ENCODE measurements at regions not wholly inside any gene's neighbourhood (a gene's known extent, or its start where the extent isn't known, plus 50 kb on each side); places are given as distances from the start of the nearest gene placed in this dataset.

DNA sequence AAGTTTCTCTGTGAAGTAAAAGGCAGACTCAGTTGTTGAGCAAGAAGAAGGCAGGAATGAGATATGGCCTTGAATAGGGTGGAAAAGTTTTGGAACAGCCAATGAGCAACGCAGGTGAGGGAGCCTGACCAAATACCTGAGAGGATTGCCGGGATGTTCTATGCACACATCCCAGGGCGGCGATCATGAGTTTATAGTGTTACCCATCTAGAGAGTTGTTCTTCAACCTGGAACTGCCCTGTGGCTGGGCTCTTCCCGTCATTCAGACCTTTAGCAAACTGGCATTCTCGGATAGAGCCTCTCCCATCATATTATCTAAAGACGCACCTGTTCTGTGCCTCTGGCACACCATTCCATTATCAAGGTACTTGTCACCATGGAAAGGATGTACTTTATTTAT is 103.0 kb upstream of the KIF5B start:
- H3K4me2 ChIP-seq (ENCODE audit: low read length) = no peak overlapping the region
- H3K4me3 ChIP-seq (ENCODE audit: low read length) = no peak overlapping the region
- no peaks in the 10 kb centered on the region for H3K36me3 ChIP-seq (ENCODE audit: insufficient read depth, low read length)
- H3K27ac ChIP-seq (ENCODE audit: low read length) = no peak overlapping the region
- no peaks in the 10 kb centered on the region for H4K20me1 ChIP-seq (ENCODE audit: insufficient read depth)
- H3K9me3 ChIP-seq (ENCODE audit: low read length) = no peaks in the 10 kb centered on the region
- H3F3A ChIP-seq (ENCODE audit: insufficient read depth, low read length, poor library complexity, severe bottlenecking) = no peaks in the 10 kb centered on the region
- TF ChIP-seq SMC3 (conservative IDR thresholded peaks at IDR 0.05; ENCODE audit: poor library complexity) (no peak), RAD21 (conservative IDR thresholded peaks at IDR 0.05) (no peak), TAF1 (IDR thresholded peaks at IDR 0.05; ENCODE audit: low read depth) (no peak), POLR2AphosphoS5 (IDR thresholded peaks at IDR 0.05) (no peak), EZH2 (IDR thresholded peaks at IDR 0.05; ENCODE audit: borderline replicate concordance, insufficient read depth, low read length, poor library complexity, severe bottlenecking) (no peak), MXI1 (conservative IDR thresholded peaks at IDR 0.05; ENCODE audit: poor library complexity, severe bottlenecking) (no peak), EP300 (conservative IDR thresholded peaks at IDR 0.05; ENCODE audit: poor library complexity, severe bottlenecking) (no peak)
- TF ChIP-seq, protein P1, sequence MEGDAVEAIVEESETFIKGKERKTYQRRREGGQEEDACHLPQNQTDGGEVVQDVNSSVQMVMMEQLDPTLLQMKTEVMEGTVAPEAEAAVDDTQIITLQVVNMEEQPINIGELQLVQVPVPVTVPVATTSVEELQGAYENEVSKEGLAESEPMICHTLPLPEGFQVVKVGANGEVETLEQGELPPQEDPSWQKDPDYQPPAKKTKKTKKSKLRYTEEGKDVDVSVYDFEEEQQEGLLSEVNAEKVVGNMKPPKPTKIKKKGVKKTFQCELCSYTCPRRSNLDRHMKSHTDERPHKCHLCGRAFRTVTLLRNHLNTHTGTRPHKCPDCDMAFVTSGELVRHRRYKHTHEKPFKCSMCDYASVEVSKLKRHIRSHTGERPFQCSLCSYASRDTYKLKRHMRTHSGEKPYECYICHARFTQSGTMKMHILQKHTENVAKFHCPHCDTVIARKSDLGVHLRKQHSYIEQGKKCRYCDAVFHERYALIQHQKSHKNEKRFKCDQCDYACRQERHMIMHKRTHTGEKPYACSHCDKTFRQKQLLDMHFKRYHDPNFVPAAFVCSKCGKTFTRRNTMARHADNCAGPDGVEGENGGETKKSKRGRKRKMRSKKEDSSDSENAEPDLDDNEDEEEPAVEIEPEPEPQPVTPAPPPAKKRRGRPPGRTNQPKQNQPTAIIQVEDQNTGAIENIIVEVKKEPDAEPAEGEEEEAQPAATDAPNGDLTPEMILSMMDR (IDR thresholded peaks at IDR 0.05; ENCODE audit: poor library complexity, severe bottlenecking) = no peak
- TF ChIP-seq, protein P2, sequence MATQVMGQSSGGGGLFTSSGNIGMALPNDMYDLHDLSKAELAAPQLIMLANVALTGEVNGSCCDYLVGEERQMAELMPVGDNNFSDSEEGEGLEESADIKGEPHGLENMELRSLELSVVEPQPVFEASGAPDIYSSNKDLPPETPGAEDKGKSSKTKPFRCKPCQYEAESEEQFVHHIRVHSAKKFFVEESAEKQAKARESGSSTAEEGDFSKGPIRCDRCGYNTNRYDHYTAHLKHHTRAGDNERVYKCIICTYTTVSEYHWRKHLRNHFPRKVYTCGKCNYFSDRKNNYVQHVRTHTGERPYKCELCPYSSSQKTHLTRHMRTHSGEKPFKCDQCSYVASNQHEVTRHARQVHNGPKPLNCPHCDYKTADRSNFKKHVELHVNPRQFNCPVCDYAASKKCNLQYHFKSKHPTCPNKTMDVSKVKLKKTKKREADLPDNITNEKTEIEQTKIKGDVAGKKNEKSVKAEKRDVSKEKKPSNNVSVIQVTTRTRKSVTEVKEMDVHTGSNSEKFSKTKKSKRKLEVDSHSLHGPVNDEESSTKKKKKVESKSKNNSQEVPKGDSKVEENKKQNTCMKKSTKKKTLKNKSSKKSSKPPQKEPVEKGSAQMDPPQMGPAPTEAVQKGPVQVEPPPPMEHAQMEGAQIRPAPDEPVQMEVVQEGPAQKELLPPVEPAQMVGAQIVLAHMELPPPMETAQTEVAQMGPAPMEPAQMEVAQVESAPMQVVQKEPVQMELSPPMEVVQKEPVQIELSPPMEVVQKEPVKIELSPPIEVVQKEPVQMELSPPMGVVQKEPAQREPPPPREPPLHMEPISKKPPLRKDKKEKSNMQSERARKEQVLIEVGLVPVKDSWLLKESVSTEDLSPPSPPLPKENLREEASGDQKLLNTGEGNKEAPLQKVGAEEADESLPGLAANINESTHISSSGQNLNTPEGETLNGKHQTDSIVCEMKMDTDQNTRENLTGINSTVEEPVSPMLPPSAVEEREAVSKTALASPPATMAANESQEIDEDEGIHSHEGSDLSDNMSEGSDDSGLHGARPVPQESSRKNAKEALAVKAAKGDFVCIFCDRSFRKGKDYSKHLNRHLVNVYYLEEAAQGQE (IDR thresholded peaks at IDR 0.05; ENCODE audit: borderline replicate concordance) = no peak
- no peaks in the 10 kb centered on the region for H3K79me2 ChIP-seq (replicated peaks; ENCODE audit: insufficient read depth, low read length)
- H3K9ac ChIP-seq (ENCODE audit: low read length) = no peak overlapping the region
- no peaks in the 10 kb centered on the region for H3K27me3 ChIP-seq (ENCODE audit: insufficient read depth, low read depth, low read length)
- no peaks in the 10 kb centered on the region for H3K9me2 ChIP-seq (ENCODE audit: insufficient read depth, low read length)
- H2AFZ ChIP-seq (ENCODE audit: low read depth, low read length) = no peak overlapping the region

DNA sequence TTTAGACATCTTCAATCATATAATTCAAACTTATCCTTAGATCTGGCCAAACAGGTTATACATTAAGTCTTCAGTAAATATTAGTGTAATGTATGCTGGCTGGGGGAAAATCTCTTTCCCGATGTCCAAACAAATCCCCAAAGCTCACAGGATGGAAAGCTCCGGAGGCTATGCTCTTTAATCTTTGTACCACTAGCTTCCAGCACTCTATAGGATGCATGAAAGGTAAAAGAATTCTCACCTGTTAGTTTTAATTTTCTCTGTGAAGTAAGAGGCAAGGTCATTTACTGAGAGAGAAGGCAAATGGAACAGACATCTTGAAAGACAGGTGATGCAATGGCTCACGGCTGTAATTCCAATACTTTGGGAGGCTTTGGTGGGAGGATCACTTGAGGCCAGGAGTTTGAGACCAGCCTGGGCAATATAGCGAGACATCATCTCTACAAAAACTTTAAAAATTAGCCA is 99.8 kb upstream of the KIF5B start:
- no peaks in the 10 kb centered on the region for H3K79me2 ChIP-seq (replicated peaks; ENCODE audit: insufficient read depth, low read length)
- H3K9me2 ChIP-seq (ENCODE audit: insufficient read depth, low read length) = no peaks in the 10 kb centered on the region
- H4K20me1 ChIP-seq (ENCODE audit: insufficient read depth) = no peaks in the 10 kb centered on the region
- no peak overlapping the region for H3K4me2 ChIP-seq (ENCODE audit: low read length)
- no peak overlapping the region for H3K27ac ChIP-seq (ENCODE audit: low read length)
- no peaks in the 10 kb centered on the region for H3F3A ChIP-seq (ENCODE audit: insufficient read depth, low read length, poor library complexity, severe bottlenecking)
- no peak overlapping the region for H3K4me3 ChIP-seq (ENCODE audit: low read length)
- no peak for TF ChIP-seq MXI1 (conservative IDR thresholded peaks at IDR 0.05; ENCODE audit: poor library complexity, severe bottlenecking)
- TF ChIP-seq, protein P1 (IDR thresholded peaks at IDR 0.05; ENCODE audit: poor library complexity, severe bottlenecking) = no peak
- TF ChIP-seq POLR2AphosphoS5 (IDR thresholded peaks at IDR 0.05) = no peak
- TF ChIP-seq EP300 (conservative IDR thresholded peaks at IDR 0.05; ENCODE audit: poor library complexity, severe bottlenecking) = no peak
- TF ChIP-seq SMC3 (conservative IDR thresholded peaks at IDR 0.05; ENCODE audit: poor library complexity) = no peak
- TF ChIP-seq, protein P2 (IDR thresholded peaks at IDR 0.05; ENCODE audit: borderline replicate concordance) = no peak
- TF ChIP-seq RAD21 (conservative IDR thresholded peaks at IDR 0.05) = no peak
- no peak for TF ChIP-seq EZH2 (IDR thresholded peaks at IDR 0.05; ENCODE audit: borderline replicate concordance, insufficient read depth, low read length, poor library complexity, severe bottlenecking)
- TF ChIP-seq TAF1 (IDR thresholded peaks at IDR 0.05; ENCODE audit: low read depth) = no peak
- H3K9ac ChIP-seq (ENCODE audit: low read length) = no peak overlapping the region
- H3K9me3 ChIP-seq (ENCODE audit: low read length) = no peaks in the 10 kb centered on the region
- H3K36me3 ChIP-seq (ENCODE audit: insufficient read depth, low read length) = no peaks in the 10 kb centered on the region
- H2AFZ ChIP-seq (ENCODE audit: low read depth, low read length) = no peak overlapping the region
- no peaks in the 10 kb centered on the region for H3K27me3 ChIP-seq (ENCODE audit: insufficient read depth, low read depth, low read length)
